Right ventricle myocardium superior (tissue), 1 donor: ENCODE measurements at regions not wholly inside any gene's neighbourhood (a gene's known extent, or its start where the extent isn't known, plus 50 kb on each side); places are given as distances from the start of the nearest gene placed in this dataset.

ENCODE experiments used
- ATAC-seq: fragments of 200-7000 bp; cut with Tn5 transposase; one replicate; pipeline ENCODE4 v1.9.1; 2020; ENCODE audit warnings: mild to moderate bottlenecking; ENCODE audit not compliant: poor library complexity
- DNase-seq: peaks from one replicate; pipeline ENCODE4 v3.0.0-alpha.2; 2020
- intact Hi-C: fragments of 100-400 bp; cut with DNase I; formaldehyde crosslinking; loops from one replicate; pipeline ENCODE4 v1.11.2; 2022
- donor health status: DM: no; HTN: yes; CAD: no; lungs with severe emphysema.

DNA sequence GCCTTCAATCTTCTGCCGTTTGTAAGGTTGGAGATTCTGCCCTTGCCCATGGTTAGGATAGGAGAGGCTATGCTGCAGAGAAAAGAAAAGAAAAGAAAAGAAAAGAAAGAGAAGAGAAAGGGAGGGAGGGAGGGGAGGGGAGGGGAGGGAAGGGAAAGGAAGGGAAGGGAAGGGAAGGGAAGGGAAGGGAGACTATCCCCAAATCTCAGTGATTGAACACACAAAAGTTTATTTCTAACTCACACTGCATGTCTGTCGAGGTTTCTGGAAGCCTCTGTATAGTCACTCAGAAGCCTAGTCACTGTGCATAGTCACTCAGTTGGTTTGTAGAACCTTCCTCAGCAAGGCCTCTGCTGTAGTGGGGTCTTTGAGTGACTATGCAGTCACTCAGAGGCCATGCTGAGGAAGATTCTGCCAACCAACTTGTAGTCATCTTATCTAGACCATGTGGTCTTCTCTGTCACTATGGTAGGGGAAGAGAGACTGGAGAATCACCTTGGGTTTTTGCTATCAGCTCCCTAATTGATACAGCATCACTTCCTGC, 52.3 kb upstream of the ABCC9 start:
- ATAC-seq (no peak), DNase-seq (no peak)
- intact Hi-C loops = no loop called here

DNA sequence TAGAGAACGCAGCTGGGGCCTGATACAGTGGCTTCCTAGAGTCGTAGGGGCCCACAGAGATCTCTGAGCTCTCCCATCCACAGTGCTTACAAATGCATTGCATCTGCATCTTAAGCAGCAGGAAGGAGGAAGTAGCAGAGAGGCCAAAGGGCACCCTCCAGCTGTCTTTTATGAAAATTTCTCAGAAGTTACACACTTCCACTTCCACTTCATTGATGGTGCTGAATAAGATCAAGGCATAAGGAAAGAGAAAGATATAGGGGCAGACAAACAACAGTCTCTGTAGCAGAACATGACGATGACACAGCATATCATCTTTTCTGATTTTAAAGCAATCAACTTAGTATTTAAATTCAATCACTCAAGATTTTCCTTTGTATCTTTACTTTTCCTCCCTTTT, 51.6 kb upstream of the ABCC9 start:
- DNase-seq = no peak
- intact Hi-C loops = no loop called here
- peak; percentile 66 for ATAC-seq

DNA sequence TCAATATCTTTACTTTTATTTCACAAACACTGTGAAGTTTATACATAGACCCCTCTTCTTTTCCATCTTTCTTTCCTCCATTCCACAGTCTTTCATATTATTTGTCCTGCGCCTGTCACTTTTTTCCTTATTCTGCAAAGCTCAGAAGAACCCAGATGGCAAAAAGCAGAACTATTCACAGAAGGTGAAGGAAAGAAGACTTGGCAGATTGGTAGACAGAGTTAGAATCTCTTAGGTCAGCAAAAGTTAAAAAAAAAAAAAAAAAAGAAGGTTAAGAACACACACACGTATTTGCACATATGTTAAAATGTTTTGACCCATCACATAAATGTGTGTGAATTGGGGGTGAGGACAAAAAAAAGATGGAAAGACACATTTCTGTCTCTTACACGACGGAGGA, 50.3 kb upstream of the ABCC9 start:
- ATAC-seq (peak; percentile 26), DNase-seq (no peak)
- intact Hi-C loops = no loop called here
